T47D (cell line): ENCODE measurements at regions not wholly inside any gene's neighbourhood (a gene's known extent, or its start where the extent isn't known, plus 50 kb on each side); places are given as distances from the start of the nearest gene placed in this dataset.

ENCODE experiments used
- DNase-seq, 2 experiments: peaks; one replicate each; pipeline versions ENCODE4 v3.0.0 to v3.0.0-alpha.2; 2011 to 2012; ENCODE audit warnings: low read depth in 1 of 2, low spot score in 1 of 2
- JUND ChIP-seq: IDR thresholded peaks from 2 replicates; pipeline ENCODE4 v1.6.1; 2012; ENCODE audit warnings: low read depth
- in situ Hi-C: cut with HindIII; loops from 2 replicates; pipeline ENCODE4 v1.10.0; 2016; ENCODE audit warnings: low sequenced_read_pairs, low pct_unique_long_range_greater_than_20kb

DNA sequence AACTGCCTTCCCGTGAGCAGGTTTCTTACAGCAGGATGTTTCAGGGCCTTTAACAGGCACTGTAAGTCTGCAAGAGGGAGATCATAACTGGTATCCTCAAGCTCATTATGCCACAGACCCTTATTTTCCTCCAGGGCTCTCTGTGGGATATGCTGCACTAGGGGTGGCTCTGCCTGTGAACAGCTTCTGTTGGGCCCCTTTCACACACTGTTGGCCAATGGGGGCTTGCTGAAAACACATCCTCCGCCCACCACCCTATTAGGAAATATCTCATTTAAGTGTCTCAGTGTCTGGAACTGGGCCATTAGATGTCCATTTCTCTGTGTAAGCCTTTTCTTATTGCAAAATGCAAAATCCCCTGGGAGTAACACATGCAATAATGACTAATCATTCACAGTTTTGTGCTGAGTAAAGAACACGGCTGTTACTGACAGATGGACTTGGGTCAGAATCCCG, 414.3 kb upstream of the HS6ST1 start:
- no peak for TF ChIP-seq JUND
- no peak for DNase-seq
- in situ Hi-C loops = no loop called here

DNA sequence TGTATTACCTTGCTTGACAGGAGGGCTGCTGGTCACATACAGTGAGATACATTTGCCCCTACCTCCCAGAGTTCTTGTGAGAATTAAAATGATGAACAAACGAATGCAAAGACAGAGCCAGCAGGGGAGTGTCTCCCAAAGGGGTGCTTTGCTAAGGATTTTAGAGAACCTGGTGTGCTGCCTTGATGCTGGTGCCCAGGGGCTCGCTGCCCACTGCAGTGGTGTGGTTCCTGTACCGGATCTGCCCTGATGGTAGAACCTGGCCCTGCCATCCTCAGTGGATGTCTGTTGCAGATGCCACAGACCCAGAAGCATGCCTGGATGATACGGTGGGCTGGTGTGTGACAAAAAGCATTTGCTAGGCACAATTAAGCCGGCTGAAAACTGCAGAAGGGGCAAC, 414.8 kb upstream of the HS6ST1 start:
- TF ChIP-seq JUND = no peak
- no peak for DNase-seq
- in situ Hi-C loops = no loop called here

DNA sequence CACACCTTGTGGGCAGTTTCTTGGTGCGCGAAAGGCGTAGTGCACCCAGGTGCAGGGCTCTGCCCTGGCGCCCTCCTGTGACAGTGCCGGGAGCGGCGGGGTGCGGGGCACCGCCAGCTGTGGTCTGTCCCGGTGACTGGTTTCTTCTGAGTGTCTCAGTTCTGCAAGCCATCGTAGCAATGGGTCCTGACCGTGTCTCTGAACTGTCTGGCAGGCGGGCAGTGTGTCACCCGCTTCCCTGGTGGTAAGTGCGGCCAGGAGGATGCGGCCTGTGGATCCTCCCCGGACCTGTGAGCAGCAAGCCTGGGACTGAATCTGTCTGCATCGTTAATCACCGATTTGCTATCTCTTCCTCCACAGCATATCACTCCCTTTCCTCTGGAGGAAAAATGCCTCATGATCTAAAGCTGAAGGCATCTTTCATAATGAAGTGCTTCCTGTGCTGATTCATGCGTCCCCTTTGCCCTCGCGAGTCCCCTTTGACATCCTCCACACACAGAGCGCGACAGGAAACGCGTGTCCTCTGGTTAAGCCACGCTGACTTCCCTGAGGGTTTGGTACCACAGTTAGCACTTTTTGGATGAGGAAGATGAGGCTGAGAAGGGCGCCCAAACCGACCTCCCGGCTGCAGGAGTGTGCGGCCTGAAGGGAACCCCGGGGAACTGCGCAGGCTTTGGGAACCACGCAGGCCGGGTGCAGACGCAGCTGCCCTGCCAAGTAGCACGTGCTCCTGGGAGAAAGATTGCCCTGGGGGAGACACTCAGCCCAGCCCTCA, 416.0 kb upstream of the HS6ST1 start:
- in situ Hi-C loops = no loop called here
- TF ChIP-seq JUND = no peak
- DNase-seq = no peak

DNA sequence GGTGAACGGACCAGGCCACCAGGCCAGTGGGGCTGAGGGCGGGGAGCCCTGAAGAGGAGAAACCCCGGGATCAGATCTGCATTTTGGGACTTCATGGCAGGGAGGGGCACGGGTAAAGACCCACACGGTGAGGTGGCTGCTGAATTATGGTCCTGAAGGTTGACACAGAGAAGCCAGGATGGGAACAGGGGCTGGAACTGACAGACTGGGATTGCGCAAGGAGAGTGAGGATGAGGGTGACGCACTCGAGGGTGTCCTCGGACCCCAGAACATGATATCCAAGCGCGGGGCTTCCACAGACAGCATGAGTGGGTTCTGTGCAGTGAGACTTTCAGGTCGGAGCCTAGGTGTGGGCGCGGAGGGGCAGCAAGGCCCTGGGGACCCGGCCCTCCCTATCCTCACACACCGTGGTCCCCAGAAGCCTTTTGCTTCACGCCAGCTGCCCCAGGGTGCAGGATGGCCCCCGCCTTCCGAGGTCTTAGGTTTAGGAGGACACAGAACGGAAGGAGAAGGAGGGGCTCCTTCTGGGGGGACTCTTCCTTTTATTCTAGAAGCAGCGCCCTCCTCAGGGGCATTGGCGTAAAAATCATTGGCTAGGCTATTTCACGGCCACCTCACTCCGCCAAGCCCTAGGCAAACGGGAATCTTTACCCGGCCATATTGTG, 416.8 kb upstream of the HS6ST1 start:
- TF ChIP-seq JUND = no peak
- DNase-seq = no peak
- in situ Hi-C loops = no loop called here

DNA sequence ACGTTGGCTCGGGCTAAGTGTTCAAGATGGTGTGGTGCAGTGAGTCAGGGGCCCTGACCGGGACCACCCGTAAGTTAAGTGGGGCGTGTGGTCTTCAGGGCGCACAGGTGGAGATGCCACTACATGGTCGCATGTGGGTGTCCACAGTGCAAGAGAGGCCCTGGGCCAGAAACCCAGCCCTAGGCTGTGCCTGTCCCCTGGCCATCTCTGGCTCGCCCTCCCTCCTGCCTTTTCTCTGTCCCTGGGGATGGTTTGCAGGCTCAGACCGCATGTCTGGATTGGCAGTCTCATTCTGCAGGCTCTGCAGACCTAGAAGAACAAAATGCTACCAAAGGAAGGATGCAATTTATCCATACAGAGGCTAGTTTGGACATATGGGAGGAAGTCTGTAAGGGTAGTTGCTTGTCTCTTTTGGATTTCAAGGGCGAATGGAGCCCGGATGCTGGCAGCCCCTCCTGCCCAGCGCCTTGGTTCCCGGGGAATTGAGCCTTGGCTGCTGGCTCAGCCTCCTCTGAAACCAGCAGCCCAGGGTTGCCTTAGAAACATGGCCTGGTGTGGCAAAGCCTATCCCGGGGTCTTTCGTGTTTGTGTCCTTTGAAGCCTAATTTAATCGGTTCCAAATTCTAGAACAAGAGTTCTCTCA, 417.5 kb upstream of the HS6ST1 start:
- no peak for TF ChIP-seq JUND
- in situ Hi-C loops = no loop called here

DNA sequence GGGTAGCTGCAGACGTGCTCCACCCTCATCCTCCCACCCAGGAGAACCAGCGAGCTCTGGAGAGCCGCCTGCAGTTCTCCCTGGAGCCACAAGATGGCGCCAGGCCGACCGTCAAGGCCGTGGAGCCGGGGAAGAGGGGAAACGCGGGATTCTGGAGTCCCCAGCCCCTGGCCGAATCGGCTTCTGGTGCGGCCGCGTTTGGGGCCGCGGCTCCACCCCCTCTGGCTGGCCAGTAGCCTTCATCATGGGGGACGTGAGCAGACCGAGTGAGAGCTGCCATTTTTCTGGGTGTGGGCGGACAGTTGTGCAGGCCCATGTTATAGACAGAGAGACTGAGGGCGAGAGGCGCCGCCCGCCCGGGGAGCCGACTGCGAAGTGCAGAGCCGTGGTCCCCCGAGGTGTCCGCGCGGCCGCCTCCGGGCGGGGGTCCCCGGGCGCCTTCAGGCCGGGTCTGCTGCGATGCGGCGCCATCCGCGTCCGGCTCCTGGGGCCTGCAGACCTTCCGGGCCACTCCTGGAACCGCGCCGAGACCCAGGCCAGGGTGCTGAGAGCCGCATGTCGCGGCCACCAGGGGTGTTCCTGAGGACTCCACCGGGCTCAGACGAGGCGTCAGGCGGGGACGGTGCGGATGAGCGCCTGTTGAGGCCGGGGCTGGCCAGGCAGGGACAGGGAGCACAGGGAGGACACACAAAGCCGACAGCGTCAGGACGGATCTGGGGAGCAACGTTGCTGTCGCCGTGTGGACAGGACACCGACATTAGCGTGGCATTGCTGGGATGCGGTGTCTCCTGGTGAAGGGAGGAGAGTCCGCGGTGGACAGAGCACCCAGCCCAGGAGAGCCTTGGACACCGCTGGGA, 418.2 kb upstream of the HS6ST1 start:
- peak; percentile 72 to 84 for DNase-seq
- no peak for TF ChIP-seq JUND

More for the DNA sequence above, 417.5 kb upstream of the HS6ST1 start:
- no peak for DNase-seq

DNA sequence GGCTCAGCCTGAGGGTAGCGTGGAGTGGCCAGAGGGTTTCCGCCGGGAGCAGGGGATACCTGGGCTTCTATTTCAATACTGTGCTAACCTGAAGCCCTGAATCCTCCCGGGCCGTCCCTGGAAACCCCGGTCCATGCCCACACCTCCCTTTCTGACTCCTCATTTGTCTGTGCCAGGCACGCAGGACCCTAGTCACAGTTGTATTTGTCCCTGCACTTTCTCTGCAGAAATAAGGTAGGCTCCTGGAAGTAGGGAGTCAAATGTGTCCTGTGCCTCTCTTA, 418.8 kb upstream of the HS6ST1 start:
- in situ Hi-C loops = no loop called here
- TF ChIP-seq JUND = no peak
- no peak for DNase-seq

More for the DNA sequence above, 418.2 kb upstream of the HS6ST1 start:
- in situ Hi-C loops = no loop called here

DNA sequence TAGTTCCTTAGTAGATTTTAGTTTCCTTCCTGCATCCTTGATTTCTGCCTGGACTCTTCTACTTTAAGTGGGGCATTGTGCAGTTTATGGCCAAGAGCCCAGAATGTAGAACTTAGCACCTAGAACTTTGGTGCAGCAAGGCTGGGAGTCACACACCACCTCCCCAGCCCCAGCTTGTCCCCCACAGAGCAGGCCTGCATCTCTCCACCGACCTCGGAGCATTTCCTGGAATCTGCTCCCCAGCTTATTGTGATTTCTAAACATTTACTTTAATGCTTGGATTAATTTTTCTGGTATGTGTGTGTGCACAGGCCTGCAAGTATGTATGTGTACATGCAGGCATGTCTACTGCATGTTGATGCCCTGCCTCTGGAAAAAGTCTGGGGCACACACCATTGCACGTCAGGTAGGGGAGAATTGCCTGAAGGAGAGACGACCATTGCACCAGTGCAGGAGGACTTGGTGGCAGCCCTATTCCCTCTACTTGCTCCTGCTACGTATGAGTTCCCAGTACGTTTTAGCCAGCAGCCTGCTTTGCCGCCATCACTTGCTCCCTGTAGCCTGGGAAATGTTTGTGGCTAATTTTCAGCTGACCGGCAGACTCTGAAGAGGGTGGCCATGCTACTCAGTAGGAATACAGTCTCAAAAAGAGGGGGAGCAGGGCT, 419.9 kb upstream of the HS6ST1 start:
- DNase-seq = no peak
- in situ Hi-C loops = no loop called here
- no peak for TF ChIP-seq JUND

DNA sequence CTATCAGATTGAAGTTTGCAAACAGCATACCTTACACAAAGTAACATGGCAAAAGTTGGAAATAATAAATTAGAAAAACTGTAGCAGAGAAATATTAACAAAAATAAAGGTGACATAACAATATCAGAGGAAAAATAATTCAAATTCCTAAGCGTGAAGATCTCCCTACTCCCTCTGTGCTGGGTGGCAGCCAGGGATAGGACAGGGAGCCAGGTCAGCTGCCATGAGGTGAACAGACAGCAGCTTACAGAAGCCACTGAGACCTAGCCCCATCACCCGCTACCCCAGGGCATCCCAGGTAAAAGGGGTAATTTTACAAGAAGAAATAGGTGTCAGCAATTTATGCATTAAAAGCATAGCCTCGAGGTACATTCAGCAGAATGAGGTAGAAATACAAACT, 423.8 kb upstream of the HS6ST1 start:
- in situ Hi-C loops = no loop called here
- DNase-seq = no peak
- no peak for TF ChIP-seq JUND

DNA sequence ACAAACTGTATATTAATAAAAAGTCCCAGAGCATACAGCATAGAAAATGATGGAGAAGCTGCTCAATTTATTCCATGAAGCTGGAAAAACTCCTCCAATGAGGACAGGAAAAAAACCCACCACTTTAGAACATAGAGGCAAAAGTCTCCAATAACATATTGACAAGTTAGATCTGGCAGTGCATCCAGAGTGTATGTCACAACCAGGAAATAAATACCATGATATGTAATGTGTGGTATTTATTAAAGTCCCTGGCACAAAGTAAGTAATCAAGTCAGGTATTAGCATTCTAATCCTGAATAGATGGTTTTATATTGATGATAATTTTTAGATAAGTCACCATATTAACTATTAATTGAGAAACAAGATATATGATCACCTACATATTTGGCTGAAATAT, 427.3 kb upstream of the HS6ST1 start:
- no peak for TF ChIP-seq JUND
- in situ Hi-C loops = no loop called here
- no peak for DNase-seq

DNA sequence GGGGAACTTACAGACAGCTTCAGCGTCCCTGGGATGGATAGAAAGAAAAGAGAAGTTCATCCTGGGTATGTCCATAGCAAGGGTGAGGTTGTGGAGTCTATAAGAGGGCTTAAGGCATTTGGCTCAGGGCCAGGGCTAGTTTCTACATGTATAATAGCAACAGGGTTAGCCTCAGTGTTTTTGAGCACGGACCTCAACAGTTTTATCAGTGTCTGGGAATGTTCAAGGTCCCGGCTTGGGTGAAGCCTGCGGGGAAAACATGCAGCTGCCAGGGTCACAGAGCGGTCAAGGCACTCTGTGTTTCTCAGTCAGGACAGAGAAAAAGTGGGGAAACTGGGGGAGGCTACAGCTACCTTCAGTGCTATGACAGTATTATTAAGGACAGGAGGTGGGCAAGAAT, 427.7 kb upstream of the HS6ST1 start:
- no peak for TF ChIP-seq JUND
- peak in 1 of 2 experiments; percentile 28 for DNase-seq
- in situ Hi-C loops = no loop called here

DNA sequence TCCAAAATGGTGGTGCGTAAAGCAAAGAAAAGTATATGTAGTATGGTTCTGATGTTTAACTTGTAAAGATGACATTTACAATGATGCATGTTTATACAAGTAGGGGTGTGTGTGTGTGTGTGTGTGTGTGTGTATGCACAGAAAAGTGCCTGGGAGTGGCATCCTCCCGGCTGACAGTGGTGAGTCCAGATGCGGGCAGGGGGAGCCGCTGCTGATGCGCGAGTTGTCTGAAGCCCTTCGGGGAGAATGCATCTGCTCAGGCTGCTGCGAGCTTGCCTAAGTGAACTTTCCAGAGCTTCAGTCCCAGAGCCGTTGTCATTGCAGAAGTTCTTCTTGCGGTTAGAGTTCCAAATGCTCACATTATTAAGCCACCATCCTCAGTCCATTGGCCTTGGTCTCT, 429.7 kb upstream of the HS6ST1 start:
- in situ Hi-C loops = no loop called here
- DNase-seq = no peak
- TF ChIP-seq JUND = no peak
